Liver (tissue), 2 donors: ENCODE measurements at regions not wholly inside any gene's neighbourhood (a gene's known extent, or its start where the extent isn't known, plus 50 kb on each side); places are given as distances from the start of the nearest gene placed in this dataset.

Experiments
- ZBTB33 ChIP-seq: IDR thresholded peaks from 2 replicates; pipeline ENCODE4 v1.6.1; 2016; ENCODE audit warnings: antibody characterized with exemption
- TF ChIP-seq, protein P1 (sequence below): fragments of 150-350 bp; IDR thresholded peaks from 2 replicates; pipeline ENCODE4 v1.5.1; 2017; ENCODE audit warnings: improper control_type of control experiment, low read depth, low read length; ENCODE audit not compliant: missing input control
- TF ChIP-seq, protein P2 (sequence below): IDR thresholded peaks from 2 replicates; pipeline ENCODE4 v1.6.1; 2016; ENCODE audit warnings: antibody characterized with exemption
- donor health status: healthy.

DNA sequence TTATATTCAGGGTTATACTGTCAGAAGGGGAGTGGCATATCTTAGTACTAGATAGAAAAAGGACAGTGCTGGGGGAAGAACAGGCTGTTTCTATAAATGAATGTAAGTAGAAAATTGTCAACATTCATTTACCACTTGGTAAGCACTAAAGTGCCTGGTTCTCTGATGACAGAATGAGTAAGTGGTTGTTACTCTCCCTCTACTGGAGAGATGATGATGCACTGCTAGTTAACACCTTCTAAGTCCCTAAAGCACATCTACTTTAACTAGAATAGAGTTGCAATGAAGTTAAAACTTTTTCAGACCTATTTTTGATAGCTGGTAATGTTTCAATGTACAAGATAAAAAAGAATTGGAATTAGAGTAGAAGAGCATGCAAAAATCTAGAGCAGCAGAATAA lies 214.5 kb downstream of the KLHL4 start:
- TF ChIP-seq, protein P1, sequence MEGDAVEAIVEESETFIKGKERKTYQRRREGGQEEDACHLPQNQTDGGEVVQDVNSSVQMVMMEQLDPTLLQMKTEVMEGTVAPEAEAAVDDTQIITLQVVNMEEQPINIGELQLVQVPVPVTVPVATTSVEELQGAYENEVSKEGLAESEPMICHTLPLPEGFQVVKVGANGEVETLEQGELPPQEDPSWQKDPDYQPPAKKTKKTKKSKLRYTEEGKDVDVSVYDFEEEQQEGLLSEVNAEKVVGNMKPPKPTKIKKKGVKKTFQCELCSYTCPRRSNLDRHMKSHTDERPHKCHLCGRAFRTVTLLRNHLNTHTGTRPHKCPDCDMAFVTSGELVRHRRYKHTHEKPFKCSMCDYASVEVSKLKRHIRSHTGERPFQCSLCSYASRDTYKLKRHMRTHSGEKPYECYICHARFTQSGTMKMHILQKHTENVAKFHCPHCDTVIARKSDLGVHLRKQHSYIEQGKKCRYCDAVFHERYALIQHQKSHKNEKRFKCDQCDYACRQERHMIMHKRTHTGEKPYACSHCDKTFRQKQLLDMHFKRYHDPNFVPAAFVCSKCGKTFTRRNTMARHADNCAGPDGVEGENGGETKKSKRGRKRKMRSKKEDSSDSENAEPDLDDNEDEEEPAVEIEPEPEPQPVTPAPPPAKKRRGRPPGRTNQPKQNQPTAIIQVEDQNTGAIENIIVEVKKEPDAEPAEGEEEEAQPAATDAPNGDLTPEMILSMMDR, result no peak
- TF ChIP-seq ZBTB33, result no peak
- TF ChIP-seq, protein P2, sequence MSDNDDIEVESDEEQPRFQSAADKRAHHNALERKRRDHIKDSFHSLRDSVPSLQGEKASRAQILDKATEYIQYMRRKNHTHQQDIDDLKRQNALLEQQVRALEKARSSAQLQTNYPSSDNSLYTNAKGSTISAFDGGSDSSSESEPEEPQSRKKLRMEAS, result no peak
